GM23338 (cell line): ENCODE measurements at regions not wholly inside any gene's neighbourhood (a gene's known extent, or its start where the extent isn't known, plus 50 kb on each side); places are given as distances from the start of the nearest gene placed in this dataset.

Source experiments
- ATAC-seq: fragments of 200-7000 bp; cut with Tn5 transposase; 3 replicates; pipeline ENCODE4 v1.9.1; 2020
- DNase-seq: peaks from one replicate; pipeline ENCODE4 v3.0.0-alpha.2; 2015; ENCODE audit warnings: low spot score
- H2AFZ ChIP-seq: fragments of 200-600 bp; sonication (generic); 2 replicates; pipeline ENCODE4 v1.8.0; 2016; ENCODE audit warnings: antibody characterized with exemption, mild to moderate bottlenecking, moderate library complexity
- H3F3A ChIP-seq: fragments of 200-600 bp; sonication (generic); replicated peaks from 2 replicates; pipeline ENCODE4 v1.8.0; 2017; ENCODE audit warnings: antibody characterized with exemption, mixed run types, low read depth
- H3K27ac ChIP-seq: fragments of 200-600 bp; sonication (generic); 2 replicates; pipeline ENCODE4 v1.6.1; 2016; ENCODE audit warnings: low read depth
- H3K27me3 ChIP-seq: fragments of 200-600 bp; sonication (generic); 2 replicates; pipeline ENCODE4 v1.8.0; 2016; ENCODE audit warnings: mild to moderate bottlenecking, mixed run types, moderate library complexity; ENCODE audit not compliant: insufficient read depth
- H3K36me3 ChIP-seq: fragments of 200-600 bp; sonication (generic); 2 replicates; pipeline ENCODE4 v1.8.0; 2016; ENCODE audit warnings: mild to moderate bottlenecking; ENCODE audit not compliant: insufficient read depth
- H3K4me1 ChIP-seq: fragments of 200-600 bp; sonication (generic); 2 replicates; pipeline ENCODE4 v1.8.0; 2016; ENCODE audit warnings: mild to moderate bottlenecking, moderate library complexity; ENCODE audit not compliant: insufficient read depth
- H3K4me2 ChIP-seq: fragments of 200-600 bp; sonication (generic); 2 replicates; pipeline ENCODE4 v1.7.1; 2017; ENCODE audit warnings: mixed run types
- H3K4me3 ChIP-seq: fragments of 200-600 bp; sonication (generic); 2 replicates; pipeline ENCODE4 v1.6.1; 2016; ENCODE audit warnings: mixed run types
- H3K79me2 ChIP-seq: fragments of 200-600 bp; sonication (generic); replicated peaks from 2 replicates; pipeline ENCODE4 v1.8.0; 2017; ENCODE audit warnings: mild to moderate bottlenecking; ENCODE audit not compliant: insufficient read depth
- H3K9me2 ChIP-seq: fragments of 200-600 bp; sonication (generic); 2 replicates; pipeline ENCODE4 v1.8.0; 2017; ENCODE audit not compliant: insufficient read depth
- H4K20me1 ChIP-seq: fragments of 200-600 bp; sonication (generic); replicated peaks from 2 replicates; pipeline ENCODE4 v1.8.0; 2017; ENCODE audit warnings: mild to moderate bottlenecking; ENCODE audit not compliant: insufficient read depth
- H3K27ac Mint-ChIP-seq: 2 replicates; pipeline ENCODE4 v1.8.0; 2020; ENCODE audit warnings: inconsistent platforms, mild to moderate bottlenecking, moderate library complexity, mixed read lengths
- H3K27me3 Mint-ChIP-seq: 3 replicates; pipeline ENCODE4 v1.8.0; 2022; ENCODE audit warnings: low read depth, mild to moderate bottlenecking, moderate library complexity, mixed read lengths, inconsistent platforms; ENCODE audit not compliant: insufficient read depth, poor library complexity
- H3K36me3 Mint-ChIP-seq: 3 replicates; pipeline ENCODE4 v1.8.0; 2021; ENCODE audit warnings: low read depth, mild to moderate bottlenecking, inconsistent platforms, moderate library complexity, mixed read lengths
- H3K4me1 Mint-ChIP-seq: 3 replicates; pipeline ENCODE4 v1.8.0; 2020; ENCODE audit warnings: mild to moderate bottlenecking, inconsistent platforms, mixed read lengths
- H3K4me3 Mint-ChIP-seq: 3 replicates; pipeline ENCODE4 v1.8.0; 2021; ENCODE audit warnings: moderate library complexity, mild to moderate bottlenecking, inconsistent platforms, mixed read lengths
- H3K9me3 Mint-ChIP-seq: 3 replicates; pipeline ENCODE4 v1.8.0; 2020; ENCODE audit warnings: moderate library complexity, mild to moderate bottlenecking, inconsistent platforms, mixed read lengths
- EZH2phosphoT487 ChIP-seq: fragments of 200-600 bp; sonication (generic); IDR thresholded peaks from one replicate; pipeline ENCODE4 v1.8.1; 2018; ENCODE audit warnings: antibody characterized with exemption; ENCODE audit not compliant: unreplicated experiment
- NANOG ChIP-seq: IDR thresholded peaks from 2 replicates; pipeline ENCODE4 v1.6.1; 2016; ENCODE audit warnings: antibody characterized with exemption, borderline replicate concordance
- POLR2AphosphoS5 ChIP-seq: IDR thresholded peaks from 2 replicates; pipeline ENCODE4 v1.6.1; 2016; ENCODE audit warnings: antibody characterized with exemption, low read depth
- REST ChIP-seq: IDR thresholded peaks from one replicate; pipeline ENCODE4 v1.6.1; 2018; ENCODE audit warnings: antibody characterized with exemption; ENCODE audit not compliant: unreplicated experiment
- STAT1 ChIP-seq: IDR thresholded peaks from one replicate; pipeline ENCODE4 v1.6.1; 2016; ENCODE audit warnings: antibody characterized with exemption; ENCODE audit not compliant: unreplicated experiment
- ZNF114 ChIP-seq: fragments of 250-450 bp; sonication (Bioruptor Pico); IDR thresholded peaks from 2 replicates; pipeline ENCODE4 v1.5.0; 2020; ENCODE audit warnings: mild to moderate bottlenecking, moderate library complexity
- ZNF462 ChIP-seq: fragments of 250-450 bp; sonication (Bioruptor Pico); IDR thresholded peaks from 2 replicates; pipeline ENCODE4 v1.5.0; 2020; ENCODE audit warnings: mild to moderate bottlenecking, moderate library complexity
- TF ChIP-seq, protein P1 (sequence below), 2 experiments: fragments of 200-600 bp in 1 of 2; sonication (generic) in 1 of 2; conservative IDR thresholded peaks; 2 replicates each; pipeline versions ENCODE4 v1.5.1 to v1.6.1; 2016 to 2017; ENCODE audit warnings: antibody characterized with exemption in 2 of 2, low read depth in 2 of 2, mild to moderate bottlenecking in 2 of 2, moderate library complexity in 1 of 2

DNA sequence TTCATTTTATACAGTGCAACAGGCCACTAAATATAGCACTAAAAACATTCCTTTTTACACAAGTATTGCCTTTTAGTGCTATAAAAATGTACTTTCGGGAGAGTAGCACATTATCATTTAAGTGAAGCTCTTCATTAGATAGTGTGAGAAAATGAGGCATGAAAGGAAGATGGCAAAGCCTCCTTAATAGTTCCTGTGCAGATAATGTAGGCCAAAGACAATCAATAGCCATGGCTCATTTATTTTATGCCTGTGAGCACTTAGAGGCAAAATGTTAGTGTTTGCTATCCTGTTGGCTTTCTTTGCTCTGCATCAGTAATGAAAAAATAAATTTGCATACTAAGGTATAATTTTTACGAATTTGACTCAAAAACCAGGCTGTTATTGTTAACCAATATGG is 929.5 kb upstream of the C9orf72 start:
- Histone ChIP-seq H3K4me3 (no peak overlapping the region), H3K27me3 (no peaks in the 10 kb centered on the region), H3K4me2 (no peak overlapping the region), H3K36me3 (no peaks in the 10 kb centered on the region), H3K4me1 (peaks cover 2% of the 10 kb centered on the region; the same call in 1 of the 2 replicates), H3K79me2 (no peaks in the 10 kb centered on the region), H2AFZ (no peak overlapping the region), H4K20me1 (no peaks in the 10 kb centered on the region), H3K9me2 (no peaks in the 10 kb centered on the region), H3K27ac (no peak overlapping the region), H3F3A (no peaks in the 10 kb centered on the region)
- no peak for TF ChIP-seq EZH2phosphoT487
- TF ChIP-seq POLR2AphosphoS5, result no peak
- TF ChIP-seq ZNF462 (CRISPR knock-in tag), result no peak
- TF ChIP-seq ZNF114 (CRISPR knock-in tag), result no peak
- Mint-ChIP-seq H3K9me3 (peaks cover 9% of the 10 kb centered on the region), H3K36me3 (peaks cover 4% of the 10 kb centered on the region; the same call in 2 of the 3 replicates), H3K4me1 (peaks cover 9% of the 10 kb centered on the region), H3K27me3 (no peaks in the 10 kb centered on the region), H3K27ac (no peak overlapping the region), H3K4me3 (no peak overlapping the region)
- ATAC-seq (no peak), DNase-seq (no peak)

DNA sequence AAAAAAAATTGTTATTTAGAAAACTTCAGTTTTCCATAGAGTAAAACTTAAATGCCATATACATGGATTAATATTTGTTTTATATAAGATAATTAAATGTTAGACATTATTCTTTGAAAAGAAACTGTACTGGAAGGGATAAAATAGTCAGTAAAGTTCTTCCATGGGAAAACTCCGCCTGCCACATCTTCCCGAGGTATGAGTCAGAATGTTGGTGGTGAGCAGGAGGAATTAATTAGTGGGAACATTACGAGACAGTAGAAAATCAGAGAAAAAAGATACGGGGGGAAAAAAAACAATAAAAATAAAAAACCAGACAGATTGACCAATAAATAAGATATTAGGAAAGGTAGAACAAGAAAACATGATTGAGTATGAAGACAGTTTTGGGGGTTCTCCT is 930.3 kb upstream of the C9orf72 start:
- H3K4me3 Mint-ChIP-seq, result no peak overlapping the region
- H3K27me3 ChIP-seq, result no peaks in the 10 kb centered on the region
- H3K27ac ChIP-seq, result no peak overlapping the region
- peaks cover 9% of the 10 kb centered on the region for H3K4me1 Mint-ChIP-seq
- no peak overlapping the region for H3K4me2 ChIP-seq
- no peaks in the 10 kb centered on the region for H3F3A ChIP-seq
- ATAC-seq, result no peak
- no peaks in the 10 kb centered on the region for H3K27me3 Mint-ChIP-seq
- no peaks in the 10 kb centered on the region for H3K36me3 ChIP-seq
- no peaks in the 10 kb centered on the region for H4K20me1 ChIP-seq
- no peak for DNase-seq
- H2AFZ ChIP-seq, result no peak overlapping the region
- no peak overlapping the region for H3K27ac Mint-ChIP-seq
- no peaks in the 10 kb centered on the region for H3K79me2 ChIP-seq
- H3K4me3 ChIP-seq, result no peak overlapping the region
- H3K9me3 Mint-ChIP-seq, result peaks cover 7% of the 10 kb centered on the region
- no peaks in the 10 kb centered on the region for H3K9me2 ChIP-seq
- H3K4me1 ChIP-seq, result peaks cover 2% of the 10 kb centered on the region; the same call in 1 of the 2 replicates
- H3K36me3 Mint-ChIP-seq, result peaks cover under 1% of the 10 kb centered on the region; the same call in 2 of the 3 replicates
- TF ChIP-seq NANOG (no peak), STAT1 (no peak), REST (no peak), POLR2AphosphoS5 (no peak), ZNF114 (CRISPR knock-in tag) (no peak)
- TF ChIP-seq, protein P1, sequence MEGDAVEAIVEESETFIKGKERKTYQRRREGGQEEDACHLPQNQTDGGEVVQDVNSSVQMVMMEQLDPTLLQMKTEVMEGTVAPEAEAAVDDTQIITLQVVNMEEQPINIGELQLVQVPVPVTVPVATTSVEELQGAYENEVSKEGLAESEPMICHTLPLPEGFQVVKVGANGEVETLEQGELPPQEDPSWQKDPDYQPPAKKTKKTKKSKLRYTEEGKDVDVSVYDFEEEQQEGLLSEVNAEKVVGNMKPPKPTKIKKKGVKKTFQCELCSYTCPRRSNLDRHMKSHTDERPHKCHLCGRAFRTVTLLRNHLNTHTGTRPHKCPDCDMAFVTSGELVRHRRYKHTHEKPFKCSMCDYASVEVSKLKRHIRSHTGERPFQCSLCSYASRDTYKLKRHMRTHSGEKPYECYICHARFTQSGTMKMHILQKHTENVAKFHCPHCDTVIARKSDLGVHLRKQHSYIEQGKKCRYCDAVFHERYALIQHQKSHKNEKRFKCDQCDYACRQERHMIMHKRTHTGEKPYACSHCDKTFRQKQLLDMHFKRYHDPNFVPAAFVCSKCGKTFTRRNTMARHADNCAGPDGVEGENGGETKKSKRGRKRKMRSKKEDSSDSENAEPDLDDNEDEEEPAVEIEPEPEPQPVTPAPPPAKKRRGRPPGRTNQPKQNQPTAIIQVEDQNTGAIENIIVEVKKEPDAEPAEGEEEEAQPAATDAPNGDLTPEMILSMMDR (conservative IDR thresholded peaks at IDR 0.05; ENCODE audit: low read depth in 2 of 2), result no peak
